Kasumi-1 (cell line): ENCODE measurements at regions not wholly inside any gene's neighbourhood (a gene's known extent, or its start where the extent isn't known, plus 50 kb on each side); places are given as distances from the start of the nearest gene placed in this dataset.
A peak's percentile ranks its signal among the peaks of the same experiment; 100 is the strongest.
"Not testable (repeated sequence)": the region's sequence is repeated elsewhere in the genome, so short reads cannot be mapped to it uniquely, and the experiment has no call there.

ENCODE experiments used
- DNase-seq, 2 experiments: peaks; one replicate each; lab custom pipeline; 2025; lab: John Stamatoyannopoulos, UW

DNA sequence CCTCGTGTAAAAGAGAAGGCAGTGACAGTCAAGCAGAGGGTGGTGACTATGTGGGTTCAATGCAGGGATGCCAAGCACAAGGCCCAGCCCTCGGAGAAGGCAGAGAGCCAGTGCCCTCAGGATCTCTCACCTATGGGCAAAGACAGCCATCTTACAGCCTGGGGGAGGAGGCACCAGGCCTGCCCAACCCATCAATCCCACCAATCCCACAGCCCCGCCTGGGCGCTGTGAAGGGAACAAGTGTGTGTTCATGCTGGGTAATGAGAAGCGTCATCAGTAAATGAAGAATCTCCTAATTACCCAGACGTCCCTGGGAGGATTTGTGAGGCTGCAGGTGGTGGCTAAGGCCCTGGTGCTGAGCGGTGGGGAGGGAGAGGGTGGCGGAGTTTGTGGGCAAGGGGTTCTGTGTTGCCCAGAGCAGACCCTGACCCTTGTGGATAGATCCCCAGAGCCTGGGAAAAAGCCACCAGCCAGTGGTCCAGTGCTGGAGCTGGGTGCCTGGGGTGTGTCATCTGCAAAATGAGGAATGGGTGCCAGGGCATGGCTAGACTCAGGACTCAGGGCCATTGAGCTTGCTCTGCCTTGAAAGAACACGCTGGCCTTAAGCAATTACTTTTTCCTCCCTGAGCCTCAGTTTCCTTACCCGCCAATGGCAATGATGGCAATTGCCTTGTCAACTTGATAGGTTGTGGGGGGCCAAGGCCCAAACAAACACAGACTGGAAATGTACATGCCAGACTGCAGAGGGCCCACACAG lies 128.1 kb upstream of the UNC5B start:
- no peak for DNase-seq

GRCh38 chr10:71084818-71085126 lies 127.6 kb upstream of the UNC5B start:
- DNase-seq: no peak

GRCh38 chr10:71085689-71086438 lies 126.5 kb upstream of the UNC5B start:
- no peak for DNase-seq

DNA sequence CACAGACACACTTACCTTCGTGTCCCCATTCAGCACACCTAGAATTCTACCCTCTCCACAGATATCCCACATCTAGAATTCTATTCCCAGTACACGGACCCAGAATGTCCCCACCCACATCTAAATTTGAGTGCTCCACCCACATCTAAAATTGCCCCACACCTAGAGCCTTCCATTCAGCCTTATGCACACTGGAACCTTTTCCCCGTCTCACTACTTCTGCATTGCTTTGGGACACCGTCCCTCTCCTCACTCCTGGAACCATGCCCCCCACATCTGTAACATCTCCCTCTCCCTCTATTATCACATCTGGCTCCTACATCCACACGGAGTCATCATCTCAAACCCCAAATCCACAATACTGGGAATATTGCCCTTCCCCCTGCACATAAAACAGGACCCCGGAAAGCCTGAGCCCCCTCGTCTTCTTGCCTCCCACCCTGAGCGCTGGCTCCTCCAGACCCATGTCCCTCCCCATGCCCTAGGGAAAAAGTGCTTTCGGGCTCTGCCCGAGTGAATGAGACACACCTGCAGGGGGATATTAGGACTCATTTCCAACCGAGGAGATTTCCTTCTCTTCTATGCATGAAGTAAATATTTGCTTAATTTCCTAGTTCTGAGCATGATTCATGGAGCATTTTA lies 125.8 kb upstream of the UNC5B start:
- DNase-seq: no peak

DNA sequence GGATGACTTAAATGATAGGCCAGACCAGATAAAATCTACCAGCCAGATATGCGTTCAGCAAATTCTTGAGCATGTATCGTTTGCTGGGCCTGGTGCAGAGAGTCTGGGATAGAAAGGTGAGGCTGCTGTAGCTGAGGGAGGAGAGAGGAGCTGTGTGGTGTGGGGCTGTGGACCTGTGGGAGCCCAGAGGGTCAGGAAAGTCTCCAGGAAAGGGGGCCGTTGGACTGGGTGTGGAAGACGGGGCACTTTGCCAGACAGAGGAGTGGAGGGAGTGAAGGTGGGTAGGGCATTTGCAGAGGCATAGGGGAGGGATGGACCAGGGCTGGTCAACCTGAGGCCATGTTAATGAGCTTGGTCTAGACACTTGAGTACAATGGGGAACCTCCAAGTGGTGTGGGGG lies 124.7 kb upstream of the UNC5B start:
- no peak for DNase-seq

GRCh38 chr10:71088054-71088453 lies 124.3 kb upstream of the UNC5B start:
- no peak for DNase-seq

GRCh38 chr10:71088578-71088977 lies 123.8 kb upstream of the UNC5B start:
- DNase-seq: not testable (repeated sequence)

GRCh38 chr10:71089162-71089561 lies 123.2 kb upstream of the UNC5B start:
- no peak for DNase-seq

GRCh38 chr10:71090330-71090729 lies 122.0 kb upstream of the UNC5B start:
- no peak for DNase-seq

DNA sequence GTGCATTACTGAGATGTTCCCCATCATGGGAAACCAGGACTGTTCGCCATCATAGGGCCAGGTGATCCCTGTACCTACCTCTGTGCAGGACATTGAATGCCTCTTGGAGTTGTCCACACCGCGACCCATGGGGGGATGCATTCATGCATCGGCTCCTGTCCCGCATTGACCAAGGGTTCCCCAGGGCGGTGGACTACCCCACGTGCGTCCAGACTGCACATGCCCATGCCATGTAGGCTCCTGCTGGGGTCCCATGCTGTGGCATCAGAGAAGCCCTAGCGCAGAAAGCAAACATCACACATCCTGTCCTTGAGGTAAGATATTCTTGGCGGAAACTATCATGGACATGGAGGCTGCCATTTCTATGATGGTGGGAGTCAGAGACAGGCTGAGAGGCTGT lies 121.6 kb upstream of the UNC5B start:
- DNase-seq: no peak

DNA sequence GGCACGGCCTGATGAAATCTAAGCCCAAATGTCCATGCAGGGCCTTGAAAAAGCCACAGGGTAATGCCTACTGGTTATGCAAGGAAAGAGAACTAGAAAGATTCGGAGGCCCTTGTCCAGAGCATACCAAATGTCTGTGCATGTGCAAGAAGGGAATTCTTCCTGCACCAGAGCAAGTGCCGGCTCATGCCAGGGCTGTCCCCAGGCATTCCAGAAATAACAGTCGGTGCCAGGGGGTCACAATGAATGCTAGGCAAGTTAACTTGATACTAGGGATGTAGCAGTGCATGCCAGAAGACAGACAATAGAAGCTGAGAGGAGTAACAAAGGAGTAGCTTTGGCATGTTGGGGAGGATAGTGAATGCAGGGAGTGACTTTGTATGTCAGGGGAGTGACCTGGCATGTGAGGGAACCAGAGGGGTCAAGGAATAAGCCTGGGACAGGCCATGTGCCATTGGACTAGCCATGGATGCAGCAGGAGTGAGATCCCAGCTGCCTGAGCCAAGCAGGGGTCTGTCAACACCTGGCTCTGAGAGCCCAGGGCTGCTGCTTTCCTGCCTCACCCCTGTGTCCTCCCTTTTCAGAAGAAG lies 119.5 kb upstream of the UNC5B start:
- DNase-seq: no peak

GRCh38 chr10:71093531-71093930 lies 118.8 kb upstream of the UNC5B start:
- DNase-seq: no peak

DNA sequence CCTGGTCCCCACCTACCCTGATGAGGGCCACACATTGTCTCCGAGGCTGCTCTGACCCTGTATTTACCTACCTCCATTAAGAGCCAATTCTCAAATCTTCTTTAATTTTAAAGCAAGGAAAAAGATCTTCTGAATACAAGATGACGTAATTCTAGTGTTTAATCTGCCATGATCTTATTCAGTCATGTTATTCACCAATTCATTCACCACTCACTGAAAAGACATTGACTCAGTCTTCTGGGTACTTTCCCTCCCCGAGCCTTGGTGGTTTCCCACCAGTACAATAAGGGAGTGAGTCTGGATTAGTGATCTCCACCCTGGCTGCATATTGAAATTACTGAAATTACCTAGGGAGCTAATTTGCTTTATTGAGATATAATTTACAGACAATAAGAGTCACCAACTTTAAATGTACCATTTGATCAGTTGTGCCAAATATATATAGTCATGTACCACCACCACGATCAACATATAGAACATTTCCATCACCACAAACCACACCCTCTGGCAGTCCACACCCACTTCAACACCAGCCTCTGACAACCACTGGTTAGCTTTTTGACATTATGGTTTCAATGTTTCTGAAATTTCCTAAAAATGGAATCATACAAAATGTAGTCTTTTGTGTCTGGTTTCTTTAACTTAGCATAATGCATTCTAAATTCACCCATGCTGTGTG lies 117.5 kb upstream of the UNC5B start:
- DNase-seq: no peak

DNA sequence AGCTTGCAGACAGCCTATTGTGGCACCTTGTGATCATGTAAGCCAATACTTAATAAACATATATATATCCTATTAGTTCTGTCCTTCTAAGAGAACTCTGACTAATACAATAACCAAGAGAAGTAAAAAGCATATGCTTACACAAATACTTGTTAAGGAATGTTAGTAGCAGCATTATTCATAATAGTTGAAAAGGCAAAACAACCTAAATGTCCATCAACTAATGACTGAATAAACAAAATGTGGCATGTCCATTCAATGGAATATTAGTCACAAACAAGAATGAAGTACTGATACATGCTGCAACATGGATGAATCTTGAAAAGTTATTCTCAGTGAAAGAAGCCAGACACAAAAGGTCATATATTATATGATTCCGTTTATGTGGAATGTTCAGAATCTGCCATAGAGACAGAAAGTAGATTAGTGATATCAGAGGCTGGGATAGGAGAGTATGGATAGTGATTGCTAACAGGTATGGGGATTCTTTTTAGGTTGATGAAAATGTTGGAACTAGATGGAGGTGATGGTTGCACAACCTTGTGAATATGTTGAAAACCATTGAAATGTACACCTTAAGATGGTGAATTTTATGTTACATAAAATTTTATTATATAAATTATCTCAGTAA lies 112.5 kb upstream of the UNC5B start:
- no peak for DNase-seq

DNA sequence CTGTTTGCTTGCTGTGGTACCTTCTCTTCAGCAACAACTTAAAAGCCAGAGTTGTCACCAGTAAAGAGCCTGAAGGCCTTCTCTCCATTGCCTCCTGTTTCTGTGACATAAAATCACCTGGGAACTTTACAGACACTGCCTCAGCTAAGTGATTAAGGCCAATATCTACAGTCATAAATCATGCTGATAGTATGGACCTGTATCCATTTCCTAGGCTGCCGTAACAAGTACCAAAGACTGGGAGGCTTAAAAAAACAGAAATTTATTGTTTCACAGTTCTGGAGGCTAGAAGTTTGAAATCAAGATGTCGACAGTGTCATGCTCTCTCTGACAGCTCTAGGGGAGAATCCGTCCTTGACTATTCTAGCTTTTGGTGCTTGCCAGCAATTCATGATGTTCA lies 108.4 kb upstream of the UNC5B start:
- DNase-seq: no peak

GRCh38 chr10:71106151-71106550 lies 106.2 kb upstream of the UNC5B start:
- peak; percentile 96 to 97 for DNase-seq

DNA sequence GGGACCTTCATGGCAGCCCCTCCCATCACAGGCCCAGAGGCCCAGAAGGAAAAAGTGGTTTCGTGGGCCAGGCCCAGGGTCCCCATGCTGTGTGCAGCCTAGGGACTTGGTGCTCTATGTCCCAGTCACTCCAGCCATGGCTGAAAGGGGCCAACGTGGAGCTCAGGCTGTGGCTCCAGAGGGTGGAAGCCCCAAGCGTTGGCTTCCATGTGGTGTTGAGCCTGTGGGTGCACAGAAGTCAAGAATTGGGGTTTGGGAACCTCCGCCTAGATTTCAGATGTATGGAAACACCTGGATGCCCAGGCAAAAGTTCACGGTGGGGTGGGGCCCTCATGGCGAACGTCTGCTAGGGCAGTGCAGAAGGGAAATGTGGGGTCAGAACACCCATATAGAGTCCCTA lies 105.3 kb upstream of the UNC5B start:
- DNase-seq: not testable (repeated sequence)

GRCh38 chr10:71108042-71108441 lies 104.3 kb upstream of the UNC5B start:
- peak; percentile 93 to 95 for DNase-seq

GRCh38 chr10:71112138-71112785 lies 100.1 kb upstream of the UNC5B start:
- DNase-seq: no peak

GRCh38 chr10:71116426-71116825 lies 95.9 kb upstream of the UNC5B start:
- no peak for DNase-seq

- DNase-seq: not testable (repeated sequence)
These were observed 94.8 kb upstream of the UNC5B start for GRCh38 chr10:71117589-71117988.
